ENCODE measurements at regions not wholly inside any gene's neighbourhood (a gene's known extent, or its start where the extent isn't known, plus 50 kb on each side); places are given as distances from the start of the nearest gene placed in this dataset.

GRCh38 chr9:121560921-121561320 is 61.3 kb upstream of the GGTA1 start:
- H3K27me3 ChIP-seq (ENCODE audit: control insufficient read depth, insufficient read depth, low read length), result no peaks in the 10 kb centered on the region
- ChIA-PET POLR2A (interaction anchor here (0.7 kb wide), 1 partner anchor 53 kb away, joined by 10 read pairs; no protein-coding TSS in a partner anchor), CTCF (interaction anchor here (1.0 to 1.6 kb wide), 3 partner anchors 10 to 37 kb away, joined by 4 to 5 read pairs (median 4); no protein-coding TSS in a partner anchor)
- H3K27ac ChIP-seq (ENCODE audit: low read depth, low read length), result no peak overlapping the region
- DNase-seq (ENCODE audit: low read depth, low spot score), result no peak
- H3K9me3 ChIP-seq (ENCODE audit: control insufficient read depth, insufficient read depth, low read length), result no peaks in the 10 kb centered on the region; the same call in 1 of the 2 replicates
- H3K4me3 ChIP-seq (ENCODE audit: low read depth, low read length), result no peak overlapping the region
- TF ChIP-seq CTCF (IDR thresholded peaks at IDR 0.05; ENCODE audit: low read depth, low read length), result no peak

GRCh38 chr9:121561385-121562222 is 62.0 kb upstream of the GGTA1 start:
- TF ChIP-seq CTCF (IDR thresholded peaks at IDR 0.05; ENCODE audit: low read depth, low read length), result no peak
- Histone ChIP-seq H3K27ac (ENCODE audit: low read depth, low read length) (no peak overlapping the region), H3K27me3 (ENCODE audit: control insufficient read depth, insufficient read depth, low read length) (no peaks in the 10 kb centered on the region), H3K4me3 (ENCODE audit: low read depth, low read length) (no peak overlapping the region), H3K9me3 (ENCODE audit: control insufficient read depth, insufficient read depth, low read length) (no peaks in the 10 kb centered on the region; the same call in 1 of the 2 replicates)
- no peak for DNase-seq (ENCODE audit: low read depth, low spot score)
- ChIA-PET CTCF (interaction anchor here (1.0 to 1.6 kb wide), 4 partner anchors 11 to 37 kb away, joined by 4 to 5 read pairs (median 4); no protein-coding TSS in a partner anchor), POLR2A (no interaction called here)

- CTCF ChIA-PET, result interaction anchor here (0.5 to 1.6 kb wide), 3 partner anchors 16 to 253 kb away, joined by 3 to 5 read pairs (median 4); no protein-coding TSS in a partner anchor
- TF ChIP-seq CTCF (IDR thresholded peaks at IDR 0.05; ENCODE audit: low read depth, low read length), result no peak
- POLR2A ChIA-PET, result no interaction called here
Measured at GRCh38 chr9:121562301-121562700, 62.7 kb upstream of the GGTA1 start.

GRCh38 chr9:121563425-121563824 is 63.8 kb upstream of the GGTA1 start:
- TF ChIP-seq CTCF (IDR thresholded peaks at IDR 0.05; ENCODE audit: low read depth, low read length), result no peak
- DNase-seq (ENCODE audit: low read depth, low spot score), result no peak
- H3K4me3 ChIP-seq (ENCODE audit: low read depth, low read length), result no peak overlapping the region
- CTCF ChIA-PET, result no interaction called here
- no peak overlapping the region for H3K27ac ChIP-seq (ENCODE audit: low read depth, low read length)
- POLR2A ChIA-PET, result no interaction called here
- no peaks in the 10 kb centered on the region for H3K27me3 ChIP-seq (ENCODE audit: control insufficient read depth, insufficient read depth, low read length)
- H3K9me3 ChIP-seq (ENCODE audit: control insufficient read depth, insufficient read depth, low read length), result no peaks in the 10 kb centered on the region; the same call in 1 of the 2 replicates

More at GRCh38 chr9:121562301-121562700, 62.7 kb upstream of the GGTA1 start:
- no peaks in the 10 kb centered on the region for H3K27me3 ChIP-seq (ENCODE audit: control insufficient read depth, insufficient read depth, low read length)
- H3K27ac ChIP-seq (ENCODE audit: low read depth, low read length), result no peak overlapping the region
- DNase-seq (ENCODE audit: low read depth, low spot score), result no peak
- H3K4me3 ChIP-seq (ENCODE audit: low read depth, low read length), result no peak overlapping the region
- no peaks in the 10 kb centered on the region; the same call in 1 of the 2 replicates for H3K9me3 ChIP-seq (ENCODE audit: control insufficient read depth, insufficient read depth, low read length)

GRCh38 chr9:121563881-121564460 is 64.3 kb upstream of the GGTA1 start:
- no peaks in the 10 kb centered on the region; the same call in 1 of the 2 replicates for H3K9me3 ChIP-seq (ENCODE audit: control insufficient read depth, insufficient read depth, low read length)
- H3K27ac ChIP-seq (ENCODE audit: low read depth, low read length), result no peak overlapping the region
- no peak overlapping the region for H3K4me3 ChIP-seq (ENCODE audit: low read depth, low read length)
- no peak for DNase-seq (ENCODE audit: low read depth, low spot score)
- no peaks in the 10 kb centered on the region for H3K27me3 ChIP-seq (ENCODE audit: control insufficient read depth, insufficient read depth, low read length)
- no peak for TF ChIP-seq CTCF (IDR thresholded peaks at IDR 0.05; ENCODE audit: low read depth, low read length)
- CTCF ChIA-PET, result no interaction called here
- POLR2A ChIA-PET, result no interaction called here
